Ascending aorta (tissue), 2 donors: ENCODE measurements at regions not wholly inside any gene's neighbourhood (a gene's known extent, or its start where the extent isn't known, plus 50 kb on each side); places are given as distances from the start of the nearest gene placed in this dataset.

Experiments
- DNase-seq, 2 donors: peaks; one replicate each; pipeline ENCODE4 v3.0.0-alpha.2; 2019; ENCODE audit warnings: low spot score in 2 of 2
- H3K27ac ChIP-seq, 2 donors: fragments of 200-600 bp; sonication (generic); one replicate each; pipeline ENCODE4 v1.5.1; 2016 to 2017; ENCODE audit warnings: mild to moderate bottlenecking in 1 of 2
- H3K27me3 ChIP-seq: fragments of 200-600 bp; sonication (generic); one replicate; pipeline ENCODE4 v1.5.1; 2017
- H3K36me3 ChIP-seq, 2 donors: fragments of 200-600 bp; sonication (generic); one replicate each; pipeline ENCODE4 v1.5.1; 2016
- H3K4me1 ChIP-seq, 2 donors: fragments of 200-600 bp; sonication (generic); one replicate each; pipeline ENCODE4 v1.5.1; 2016 to 2017; ENCODE audit warnings: mild to moderate bottlenecking in 1 of 2
- H3K4me3 ChIP-seq, 2 donors: fragments of 200-600 bp; sonication (generic); one replicate each; pipeline ENCODE4 v1.5.1; 2016 to 2017; ENCODE audit warnings: mild to moderate bottlenecking in 1 of 2
- H3K9me3 ChIP-seq, 2 donors: fragments of 200-600 bp; sonication (generic); one replicate each; pipeline ENCODE4 v1.5.1; 2016
- intact Hi-C: fragments of 100-400 bp; cut with DNase I; formaldehyde crosslinking; loops from one replicate; pipeline ENCODE4 v1.15.1; 2023
- TF ChIP-seq, protein P1 (sequence below), 3 experiments: fragments of 200-600 bp in 2 of 3; fragments of 450-650 bp in 1 of 3; sonication (generic) in 2 of 3; IDR thresholded peaks; one replicate each; pipeline ENCODE4 v1.5.1; 2016 to 2019; ENCODE audit warnings: antibody characterized with exemption in 3 of 3, mild to moderate bottlenecking in 1 of 3, moderate library complexity in 1 of 3

DNA sequence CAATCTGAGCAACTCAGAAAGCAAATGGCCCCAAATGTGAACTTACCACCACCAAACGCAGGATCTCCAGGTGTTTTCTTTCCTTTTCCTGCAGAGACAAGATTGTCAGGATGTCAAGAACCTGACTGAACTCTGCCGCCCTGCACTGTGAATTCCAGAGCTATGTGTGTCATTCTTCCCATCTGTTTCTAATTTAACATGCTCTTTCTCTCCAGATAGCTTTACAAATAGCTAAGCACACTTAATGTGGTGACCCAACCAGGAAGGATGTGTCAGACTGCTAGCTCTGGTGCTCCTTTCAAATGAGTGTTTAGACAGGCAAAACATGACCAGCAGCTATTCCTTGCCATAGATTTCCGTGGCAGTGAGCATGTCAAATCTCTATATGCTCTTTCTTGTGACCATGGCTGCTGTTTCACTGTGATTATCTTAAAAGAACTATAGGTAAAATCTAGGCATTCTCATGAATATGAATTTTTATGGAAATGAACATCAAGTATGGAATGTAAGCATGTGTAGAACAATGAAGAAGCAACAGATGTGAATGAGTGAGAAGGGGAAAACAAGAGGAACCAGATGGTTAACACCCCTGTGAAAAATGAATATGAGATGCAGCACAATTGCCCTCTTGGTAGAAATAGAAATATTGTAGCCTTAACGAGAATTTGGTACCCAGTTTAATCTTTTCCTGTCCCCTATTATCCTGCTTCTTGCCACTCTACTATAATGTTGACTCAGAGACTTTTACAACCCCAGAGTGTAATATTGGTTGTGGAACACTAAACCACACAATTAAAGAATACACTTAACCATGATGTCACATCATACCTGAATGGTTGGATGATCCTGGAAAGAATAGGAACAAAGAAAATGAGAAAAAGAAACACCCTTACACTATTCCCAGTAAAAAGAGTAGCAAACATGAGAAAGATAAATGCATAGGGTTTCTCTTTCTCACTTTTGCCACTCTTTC is 247.8 kb upstream of the DKK2 start:
- H3K27me3 ChIP-seq = no peaks in the 10 kb centered on the region
- DNase-seq = no peak
- intact Hi-C loops = no loop called here
- no peak overlapping the region for H3K4me3 ChIP-seq
- no peaks in the 10 kb centered on the region for H3K9me3 ChIP-seq
- no peak overlapping the region for H3K27ac ChIP-seq
- TF ChIP-seq, protein P1, sequence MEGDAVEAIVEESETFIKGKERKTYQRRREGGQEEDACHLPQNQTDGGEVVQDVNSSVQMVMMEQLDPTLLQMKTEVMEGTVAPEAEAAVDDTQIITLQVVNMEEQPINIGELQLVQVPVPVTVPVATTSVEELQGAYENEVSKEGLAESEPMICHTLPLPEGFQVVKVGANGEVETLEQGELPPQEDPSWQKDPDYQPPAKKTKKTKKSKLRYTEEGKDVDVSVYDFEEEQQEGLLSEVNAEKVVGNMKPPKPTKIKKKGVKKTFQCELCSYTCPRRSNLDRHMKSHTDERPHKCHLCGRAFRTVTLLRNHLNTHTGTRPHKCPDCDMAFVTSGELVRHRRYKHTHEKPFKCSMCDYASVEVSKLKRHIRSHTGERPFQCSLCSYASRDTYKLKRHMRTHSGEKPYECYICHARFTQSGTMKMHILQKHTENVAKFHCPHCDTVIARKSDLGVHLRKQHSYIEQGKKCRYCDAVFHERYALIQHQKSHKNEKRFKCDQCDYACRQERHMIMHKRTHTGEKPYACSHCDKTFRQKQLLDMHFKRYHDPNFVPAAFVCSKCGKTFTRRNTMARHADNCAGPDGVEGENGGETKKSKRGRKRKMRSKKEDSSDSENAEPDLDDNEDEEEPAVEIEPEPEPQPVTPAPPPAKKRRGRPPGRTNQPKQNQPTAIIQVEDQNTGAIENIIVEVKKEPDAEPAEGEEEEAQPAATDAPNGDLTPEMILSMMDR (IDR thresholded peaks at IDR 0.05) = no peak
- no peaks in the 10 kb centered on the region for H3K36me3 ChIP-seq
- H3K4me1 ChIP-seq = no peaks in the 10 kb centered on the region

DNA sequence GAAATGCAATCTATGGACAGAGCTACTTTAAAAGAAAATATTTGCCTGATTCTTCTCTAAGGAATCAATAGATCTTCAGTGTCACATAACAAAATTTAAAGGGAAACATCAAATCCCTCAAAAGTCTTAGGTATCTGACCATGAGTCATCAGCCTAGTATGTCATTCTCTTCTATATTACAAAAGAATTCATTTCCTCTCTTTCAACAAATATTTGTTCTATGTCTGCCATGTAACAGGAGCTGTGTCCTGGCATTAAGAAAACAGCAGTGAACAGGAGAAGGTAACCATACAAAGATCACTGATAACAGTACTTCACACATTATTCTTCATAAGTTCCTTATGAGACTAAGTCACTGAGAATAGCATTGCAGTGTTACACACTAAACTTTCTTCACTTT is 243.6 kb upstream of the DKK2 start:
- no peak overlapping the region for H3K4me3 ChIP-seq
- no peak for DNase-seq
- H3K4me1 ChIP-seq = no peaks in the 10 kb centered on the region
- H3K27ac ChIP-seq = no peak overlapping the region
- TF ChIP-seq, protein P1 (IDR thresholded peaks at IDR 0.05) = no peak
- no peaks in the 10 kb centered on the region for H3K27me3 ChIP-seq
- H3K36me3 ChIP-seq = no peaks in the 10 kb centered on the region
- intact Hi-C loops = no loop called here
- H3K9me3 ChIP-seq = no peaks in the 10 kb centered on the region

DNA sequence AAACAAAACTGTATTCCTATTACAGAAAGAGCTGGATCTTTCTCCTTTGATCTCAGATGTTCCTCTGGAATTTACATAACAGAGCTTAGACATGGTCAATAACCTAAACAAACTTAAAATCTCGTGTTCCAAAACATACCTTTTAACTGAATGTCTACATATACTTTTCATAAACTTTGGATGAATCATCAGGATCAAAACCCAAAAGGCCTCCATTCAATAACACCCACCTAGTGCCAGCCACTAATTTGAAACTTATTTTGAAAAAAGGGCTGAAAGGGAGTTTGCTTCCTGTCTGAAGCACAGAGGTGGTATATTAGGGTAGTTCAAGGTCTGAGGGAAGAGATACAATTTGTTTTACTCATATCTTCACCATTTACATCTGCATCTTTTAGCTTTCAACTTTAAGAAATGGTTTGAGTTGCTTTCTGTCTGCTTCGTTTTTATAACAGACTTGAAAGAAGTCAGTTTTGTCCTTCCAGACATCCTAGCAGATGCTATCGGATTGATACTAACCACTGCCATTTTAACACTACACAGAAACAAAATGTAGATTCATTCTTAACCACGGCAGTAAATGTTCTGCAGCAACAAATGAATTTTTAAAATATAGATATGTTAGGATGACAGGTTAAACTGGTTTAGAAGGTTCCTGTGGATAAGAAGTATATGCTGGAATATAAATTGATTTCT is 242.8 kb upstream of the DKK2 start:
- no peaks in the 10 kb centered on the region for H3K9me3 ChIP-seq
- TF ChIP-seq, protein P1 (IDR thresholded peaks at IDR 0.05) = no peak
- intact Hi-C loops = no loop called here
- H3K4me1 ChIP-seq = no peaks in the 10 kb centered on the region
- H3K27me3 ChIP-seq = no peaks in the 10 kb centered on the region
- no peaks in the 10 kb centered on the region for H3K36me3 ChIP-seq
- H3K27ac ChIP-seq = no peak overlapping the region
- no peak overlapping the region for H3K4me3 ChIP-seq
- DNase-seq = no peak

DNA sequence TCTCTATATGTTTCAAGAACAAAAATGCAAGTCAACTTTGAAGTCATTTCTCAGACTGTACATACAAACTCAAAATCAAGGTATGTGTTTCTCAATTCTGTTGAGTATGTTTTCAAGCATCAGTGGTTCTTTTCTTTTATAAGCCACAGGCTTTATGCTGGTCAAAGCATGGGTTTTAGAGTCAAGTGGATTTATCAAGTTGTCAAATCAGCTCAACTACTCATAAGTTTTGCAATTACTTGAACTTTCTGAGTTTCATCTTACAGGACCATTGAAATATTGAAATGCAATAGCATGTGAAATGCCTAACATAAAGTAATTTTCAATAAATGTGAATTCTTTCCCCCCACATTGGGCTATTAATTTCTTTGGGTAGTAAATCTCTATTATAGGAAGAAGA is 239.9 kb upstream of the DKK2 start:
- Histone ChIP-seq H3K27ac (no peak overlapping the region), H3K9me3 (no peaks in the 10 kb centered on the region), H3K27me3 (no peaks in the 10 kb centered on the region), H3K36me3 (no peaks in the 10 kb centered on the region), H3K4me3 (no peak overlapping the region), H3K4me1 (no peaks in the 10 kb centered on the region)
- intact Hi-C loops = no loop called here
- TF ChIP-seq, protein P1 (IDR thresholded peaks at IDR 0.05) = no peak
- no peak for DNase-seq

DNA sequence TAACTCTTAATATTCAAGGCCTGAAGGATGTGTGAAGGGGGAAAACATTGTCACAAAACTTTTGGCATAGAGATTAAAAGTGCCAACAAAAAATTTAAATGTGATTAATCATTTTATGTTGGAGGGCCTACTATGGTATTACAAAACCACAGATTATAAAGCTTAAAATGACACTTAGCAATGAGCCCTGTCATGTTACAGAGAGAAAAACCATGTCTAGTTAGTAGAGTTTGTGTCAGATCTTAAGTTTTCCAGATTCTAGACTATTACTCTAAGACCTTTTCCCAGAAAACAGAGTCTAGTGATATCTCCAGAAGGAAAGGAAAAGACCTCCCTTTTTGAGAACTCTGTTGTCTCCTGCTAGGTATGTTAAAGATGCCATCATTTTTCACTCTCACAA is 239.1 kb upstream of the DKK2 start:
- no peaks in the 10 kb centered on the region for H3K36me3 ChIP-seq
- H3K9me3 ChIP-seq = no peaks in the 10 kb centered on the region
- H3K27me3 ChIP-seq = no peaks in the 10 kb centered on the region
- TF ChIP-seq, protein P1 (IDR thresholded peaks at IDR 0.05) = no peak
- intact Hi-C loops = no loop called here
- no peaks in the 10 kb centered on the region for H3K4me1 ChIP-seq
- no peak overlapping the region for H3K4me3 ChIP-seq
- H3K27ac ChIP-seq = no peak overlapping the region
- no peak for DNase-seq
